Kidney (tissue), 13 donors: ENCODE measurements at regions not wholly inside any gene's neighbourhood (a gene's known extent, or its start where the extent isn't known, plus 50 kb on each side); places are given as distances from the start of the nearest gene placed in this dataset.

Source experiments
- DNase-seq, 5 donors: peaks; one replicate each; pipeline ENCODE4 v3.0.0-alpha.2; 2013 to 2020
- FAIRE-seq: peaks from 2 replicates; lab custom pipeline; 2012; peaks lifted over from hg19 to GRCh38; lab: Jason Lieb, UNC
- H3K27ac ChIP-seq, 2 donors: one replicate each; pipeline ENCODE4 v1.7.0; 2013; ENCODE audit warnings: low read depth in 2 of 2, low read length in 2 of 2, inconsistent platforms in 1 of 2
- H3K27me3 ChIP-seq: one replicate; pipeline ENCODE4 v1.7.1; 2013; ENCODE audit warnings: low read length, inconsistent platforms; ENCODE audit not compliant: control insufficient read depth, insufficient read depth
- H3K36me3 ChIP-seq, 3 donors: one replicate each; pipeline versions ENCODE4 v1.7.0 to v1.7.1; 2013; ENCODE audit warnings: low read length in 3 of 3, control low read depth in 1 of 3, inconsistent platforms in 1 of 3; ENCODE audit not compliant: insufficient read depth in 3 of 3, control insufficient read depth in 2 of 3
- H3K4me1 ChIP-seq, 3 donors: one replicate each; pipeline versions ENCODE4 v1.7.0 to v1.7.1; 2013; ENCODE audit warnings: low read length in 3 of 3, inconsistent platforms in 1 of 3, low read depth in 1 of 3; ENCODE audit not compliant: control insufficient read depth in 2 of 3, insufficient read depth in 2 of 3
- H3K4me3 ChIP-seq, 3 donors: one replicate each; pipeline versions ENCODE4 v1.7.0 to v1.8.1; 2013; ENCODE audit warnings: low read length in 3 of 3, control low read depth in 1 of 3, inconsistent platforms in 1 of 3
- H3K9ac ChIP-seq, 3 donors: one replicate each; pipeline versions ENCODE4 v1.7.0 to v1.7.1; 2013; ENCODE audit warnings: low read length in 3 of 3, control low read depth in 1 of 3, inconsistent platforms in 1 of 3
- H3K9me3 ChIP-seq, 3 donors: one replicate each; pipeline versions ENCODE4 v1.7.0 to v1.7.1; 2013; ENCODE audit warnings: low read length in 3 of 3, control low read depth in 1 of 3, inconsistent platforms in 1 of 3; ENCODE audit not compliant: control insufficient read depth in 2 of 3, insufficient read depth in 1 of 3
- CTCF ChIP-seq: IDR thresholded peaks from 3 replicates; pipeline ENCODE4 v1.5.1; 2012; ENCODE audit warnings: mild to moderate bottlenecking, moderate library complexity, borderline replicate concordance; ENCODE audit not compliant: insufficient read depth; ENCODE audit errors: extremely low read depth
- intact Hi-C: fragments of 100-400 bp; cut with DNase I; formaldehyde crosslinking; loops from one replicate; pipeline ENCODE4 v1.11.1; 2022
- donor health status: control.
- donor health status: control.
- donor health status: control.
- donor health status: control.
- donor health status: control.
- donor health status: DM: yes; HTN: yes; CAD: no.
- donor health status: Normal renal cell carcinoma (clear cell type).

- Histone ChIP-seq H3K9me3 (no peaks in the 10 kb centered on the region), H3K4me3 (no peak overlapping the region), H3K9ac (no peak overlapping the region), H3K27ac (no peak overlapping the region), H3K27me3 (no peaks in the 10 kb centered on the region), H3K36me3 (no peaks in the 10 kb centered on the region), H3K4me1 (no peaks in the 10 kb centered on the region)
- intact Hi-C loops, result no loop called here
- DNase-seq, result no peak
- TF ChIP-seq CTCF, result no peak
- no peak for FAIRE-seq
Measured at GRCh38 chr1:232859216-232859615, 54.0 kb downstream of the MAP10 start.

DNA sequence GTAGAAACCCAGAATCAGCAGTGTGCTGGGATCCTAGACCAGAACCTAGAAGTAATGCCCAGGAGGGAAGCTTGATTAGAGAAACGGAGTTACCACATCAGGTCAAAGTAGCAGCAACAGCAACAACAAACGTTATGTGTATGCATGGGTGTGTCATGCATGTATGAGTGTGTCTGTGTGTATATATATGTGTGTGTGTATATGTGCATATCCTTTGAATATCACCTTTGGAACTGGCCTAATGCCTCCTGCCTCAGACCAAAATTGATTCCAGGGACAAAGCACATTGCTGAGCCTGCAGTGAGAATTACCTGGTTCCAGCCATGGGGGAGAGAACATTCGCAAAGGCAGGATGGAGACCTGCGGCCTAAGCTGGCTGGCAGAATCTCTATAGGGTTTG is 55.9 kb downstream of the MAP10 start:
- H3K27me3 ChIP-seq, result no peaks in the 10 kb centered on the region
- H3K27ac ChIP-seq, result no peak overlapping the region
- no peaks in the 10 kb centered on the region for H3K9me3 ChIP-seq
- DNase-seq, result no peak
- TF ChIP-seq CTCF, result no peak
- no peak for FAIRE-seq
- no peak overlapping the region for H3K9ac ChIP-seq
- H3K4me1 ChIP-seq, result no peaks in the 10 kb centered on the region
- intact Hi-C loops, result no loop called here
- no peaks in the 10 kb centered on the region for H3K36me3 ChIP-seq
- no peak overlapping the region for H3K4me3 ChIP-seq

DNA sequence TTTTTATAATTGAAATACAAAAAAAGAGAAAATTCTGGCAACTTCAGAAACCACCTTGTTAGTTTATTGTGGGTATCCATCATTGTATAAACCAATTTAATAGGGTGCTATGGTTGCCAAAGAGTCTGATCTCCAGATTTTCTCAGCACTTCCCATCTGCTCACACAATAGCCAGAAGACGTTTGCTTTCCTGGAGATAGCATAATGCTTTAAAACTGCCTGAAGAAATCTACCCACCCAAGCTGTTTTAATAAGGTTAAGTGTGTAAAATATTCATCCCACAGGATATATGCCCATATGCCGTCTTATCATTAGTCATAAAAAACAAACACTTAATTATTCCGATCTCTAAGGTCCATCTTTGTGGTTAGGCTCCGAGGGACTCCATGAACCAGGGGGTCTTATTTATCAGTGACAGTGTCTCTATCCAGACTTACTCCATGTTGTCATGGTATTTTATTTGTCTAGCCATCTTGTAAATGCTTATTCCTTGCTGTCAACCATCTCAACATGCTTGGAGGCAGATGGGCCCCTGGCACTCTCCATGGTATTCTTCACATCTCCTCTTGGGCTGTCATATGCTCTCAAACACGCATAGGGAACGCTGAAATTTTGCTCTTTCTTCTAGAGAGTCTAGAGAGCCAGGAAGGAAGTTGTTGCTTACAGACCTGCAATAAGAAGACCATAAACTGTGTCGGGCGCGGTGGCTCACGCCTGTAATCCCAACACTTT is 58.5 kb downstream of the MAP10 start:
- FAIRE-seq (no peak), DNase-seq (no peak)
- intact Hi-C loops, result no loop called here
- Histone ChIP-seq H3K36me3 (no peaks in the 10 kb centered on the region), H3K27me3 (no peaks in the 10 kb centered on the region), H3K9me3 (no peaks in the 10 kb centered on the region), H3K4me3 (no peak overlapping the region), H3K4me1 (no peaks in the 10 kb centered on the region), H3K27ac (no peak overlapping the region), H3K9ac (no peak overlapping the region)
- no peak for TF ChIP-seq CTCF
